OCI-LY1 (cell line): ENCODE measurements at regions not wholly inside any gene's neighbourhood (a gene's known extent, or its start where the extent isn't known, plus 50 kb on each side); places are given as distances from the start of the nearest gene placed in this dataset.

Experiments
- H2AFZ ChIP-seq: fragments of 200-600 bp; sonication (generic), shearing (Covaris generic); 2 replicates; pipeline ENCODE4 v1.6.0; 2014; ENCODE audit warnings: antibody characterized with exemption, mild to moderate bottlenecking, low read length
- H3F3A ChIP-seq: fragments of 200-600 bp; sonication (generic), shearing (Covaris generic); 2 replicates; pipeline ENCODE4 v1.6.0; 2014; ENCODE audit warnings: mild to moderate bottlenecking, antibody characterized with exemption, low read length, moderate library complexity; ENCODE audit not compliant: insufficient read depth
- H3K27ac ChIP-seq: fragments of 200-600 bp; sonication (generic); 2 replicates; pipeline ENCODE4 v1.5.1; 2014; ENCODE audit warnings: low read length, mixed run types, mild to moderate bottlenecking, low read depth; ENCODE audit not compliant: poor library complexity, severe bottlenecking
- H3K27me3 ChIP-seq: fragments of 200-600 bp; sonication (generic); 2 replicates; pipeline ENCODE4 v1.6.0; 2014; ENCODE audit warnings: antibody characterized with exemption, mild to moderate bottlenecking, low read length, moderate library complexity; ENCODE audit not compliant: insufficient read depth
- H3K36me3 ChIP-seq: fragments of 200-600 bp; sonication (generic); 2 replicates; pipeline ENCODE4 v1.6.1; 2014; ENCODE audit warnings: mild to moderate bottlenecking, antibody characterized with exemption, low read length, moderate library complexity, mixed read lengths; ENCODE audit not compliant: insufficient read depth
- H3K4me1 ChIP-seq: fragments of 200-600 bp; sonication (generic); 2 replicates; pipeline ENCODE4 v1.5.1; 2014; ENCODE audit warnings: mild to moderate bottlenecking, low read length, moderate library complexity; ENCODE audit not compliant: insufficient read depth, severe bottlenecking
- H3K4me2 ChIP-seq: fragments of 200-600 bp; sonication (generic), shearing (Covaris generic); 2 replicates; pipeline ENCODE4 v1.6.1; 2014; ENCODE audit warnings: low read length
- H3K4me3 ChIP-seq: fragments of 200-600 bp; sonication (generic); 2 replicates; pipeline ENCODE4 v1.5.1; 2014; ENCODE audit warnings: low read length, low read depth, mild to moderate bottlenecking, mixed read lengths; ENCODE audit not compliant: poor library complexity, severe bottlenecking
- H3K79me2 ChIP-seq: fragments of 200-600 bp; shearing (Covaris generic); 2 replicates; pipeline ENCODE4 v1.6.1; 2016; ENCODE audit warnings: mixed run types, low read length, mixed read lengths; ENCODE audit not compliant: insufficient read depth
- H3K9ac ChIP-seq: fragments of 200-600 bp; sonication (generic), shearing (Covaris generic); 2 replicates; pipeline ENCODE4 v1.6.1; 2014; ENCODE audit warnings: mild to moderate bottlenecking, low read length, mixed read lengths
- H3K9me2 ChIP-seq: fragments of 200-600 bp; sonication (generic), shearing (Covaris generic); 2 replicates; pipeline ENCODE4 v1.6.1; 2014; ENCODE audit warnings: low read depth, mild to moderate bottlenecking, low read length, mixed read lengths
- H3K9me3 ChIP-seq: fragments of 200-600 bp; shearing (Covaris generic); 2 replicates; pipeline ENCODE4 v1.6.1; 2014; ENCODE audit warnings: low read length, mixed read lengths
- H4K20me1 ChIP-seq: fragments of 200-600 bp; sonication (generic), shearing (Covaris generic); 2 replicates; pipeline ENCODE4 v1.6.0; 2016; ENCODE audit warnings: mild to moderate bottlenecking, low read length; ENCODE audit not compliant: insufficient read depth
- CTCF ChIP-seq: fragments of 200-600 bp; sonication (generic), shearing (Covaris generic); IDR thresholded peaks from 2 replicates; pipeline ENCODE4 v1.5.1; 2017; ENCODE audit warnings: mild to moderate bottlenecking, antibody characterized with exemption, low read length, moderate library complexity, mixed read lengths
- EZH2 ChIP-seq: fragments of 200-600 bp; sonication (generic), shearing (Covaris generic); IDR thresholded peaks from 2 replicates; pipeline ENCODE4 v1.8.0; 2017; ENCODE audit warnings: borderline replicate concordance, mixed run types, mild to moderate bottlenecking, antibody characterized with exemption, low read length, moderate library complexity, mixed read lengths

GRCh38 chr16:51030516-51030915 lies 120.6 kb downstream of the SALL1 start:
- Histone ChIP-seq H3K9me3 (no peaks in the 10 kb centered on the region), H3K4me1 (no peaks in the 10 kb centered on the region), H3K4me3 (no peak overlapping the region)

GRCh38 chr16:51025588-51026290 lies 125.3 kb downstream of the SALL1 start:
- Histone ChIP-seq H3K4me2 (no peak overlapping the region), H4K20me1 (no peaks in the 10 kb centered on the region), H3K4me1 (no peaks in the 10 kb centered on the region), H3K9me2 (no peaks in the 10 kb centered on the region), H3K36me3 (no peaks in the 10 kb centered on the region), H3K9ac (no peak overlapping the region), H3F3A (no peaks in the 10 kb centered on the region), H3K79me2 (no peaks in the 10 kb centered on the region), H2AFZ (no peak overlapping the region), H3K27ac (no peak overlapping the region), H3K27me3 (no peaks in the 10 kb centered on the region), H3K4me3 (no peak overlapping the region), H3K9me3 (no peaks in the 10 kb centered on the region)
- TF ChIP-seq CTCF (no peak), EZH2 (no peak)

More at GRCh38 chr16:51030516-51030915, 120.6 kb downstream of the SALL1 start:
- Histone ChIP-seq H3K9ac (no peak overlapping the region), H3K27me3 (no peaks in the 10 kb centered on the region), H3K36me3 (no peaks in the 10 kb centered on the region), H2AFZ (no peak overlapping the region), H4K20me1 (no peaks in the 10 kb centered on the region), H3K27ac (no peak overlapping the region), H3F3A (no peaks in the 10 kb centered on the region), H3K4me2 (no peak overlapping the region), H3K9me2 (no peaks in the 10 kb centered on the region), H3K79me2 (no peaks in the 10 kb centered on the region)
- TF ChIP-seq CTCF: no peak
- no peak for TF ChIP-seq EZH2

GRCh38 chr16:51024703-51025102 lies 126.4 kb downstream of the SALL1 start:
- no peaks in the 10 kb centered on the region for H3K9me2 ChIP-seq
- H3K9me3 ChIP-seq: no peaks in the 10 kb centered on the region
- H4K20me1 ChIP-seq: no peaks in the 10 kb centered on the region
- no peak overlapping the region for H3K4me3 ChIP-seq
- no peaks in the 10 kb centered on the region for H3K36me3 ChIP-seq
- H3F3A ChIP-seq: no peaks in the 10 kb centered on the region
- no peaks in the 10 kb centered on the region for H3K27me3 ChIP-seq
- no peak overlapping the region for H3K9ac ChIP-seq
- no peaks in the 10 kb centered on the region for H3K4me1 ChIP-seq
- no peak overlapping the region for H3K4me2 ChIP-seq
- no peak overlapping the region for H3K27ac ChIP-seq
- no peak overlapping the region for H2AFZ ChIP-seq
- TF ChIP-seq EZH2: no peak
- TF ChIP-seq CTCF: no peak
- no peaks in the 10 kb centered on the region for H3K79me2 ChIP-seq
